CD4-positive, alpha-beta T cell treated with Interferon gamma for 1 hour (primary cell): ENCODE measurements at regions not wholly inside any gene's neighbourhood (a gene's known extent, or its start where the extent isn't known, plus 50 kb on each side); places are given as distances from the start of the nearest gene placed in this dataset.
"Not testable (repeated sequence)": the region's sequence is repeated elsewhere in the genome, so short reads cannot be mapped to it uniquely, and the experiment has no call there.

Experiments used
- DNase-seq: peaks from one replicate; pipeline ENCODE4 v3.0.0-alpha.2; 2020

DNA sequence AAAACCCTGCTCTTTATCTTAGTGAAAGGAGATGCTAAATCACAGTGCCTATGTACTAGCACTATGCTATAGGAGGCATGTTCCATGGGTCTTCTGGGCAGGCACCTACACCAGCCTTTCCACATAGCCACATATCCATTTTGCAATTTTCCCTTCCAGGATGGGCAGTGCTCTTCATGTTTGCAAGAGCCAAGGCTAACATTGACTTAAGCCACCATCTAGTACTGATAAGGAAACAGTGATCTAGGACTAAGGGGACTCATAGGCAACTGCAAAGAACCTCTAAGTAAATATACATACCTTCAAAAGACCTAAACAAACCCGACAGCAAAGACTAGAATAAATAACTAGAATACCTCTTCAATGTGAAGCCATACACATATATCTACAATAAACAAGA is 919.7 kb upstream of the GYPC start:
- DNase-seq = no peak

DNA sequence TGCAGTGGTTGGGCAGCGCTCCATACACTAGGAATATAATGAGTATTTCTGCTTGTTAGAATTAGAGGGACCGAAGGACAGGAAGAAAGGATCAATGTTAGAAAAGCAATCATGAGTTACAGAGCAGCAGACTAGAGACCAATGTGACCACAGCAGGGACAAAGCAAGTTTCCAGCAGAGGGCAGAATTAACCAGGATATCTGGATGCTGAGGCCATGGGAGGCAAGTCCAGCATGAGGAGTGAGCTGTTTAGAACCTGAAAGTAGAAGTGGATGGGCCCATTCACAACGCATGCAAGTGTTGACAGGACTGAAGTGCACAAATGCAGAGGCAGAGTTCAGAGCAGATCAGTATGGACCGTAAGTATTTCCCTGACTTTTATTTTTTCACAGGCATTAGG is 910.4 kb upstream of the GYPC start:
- DNase-seq = no peak

DNA sequence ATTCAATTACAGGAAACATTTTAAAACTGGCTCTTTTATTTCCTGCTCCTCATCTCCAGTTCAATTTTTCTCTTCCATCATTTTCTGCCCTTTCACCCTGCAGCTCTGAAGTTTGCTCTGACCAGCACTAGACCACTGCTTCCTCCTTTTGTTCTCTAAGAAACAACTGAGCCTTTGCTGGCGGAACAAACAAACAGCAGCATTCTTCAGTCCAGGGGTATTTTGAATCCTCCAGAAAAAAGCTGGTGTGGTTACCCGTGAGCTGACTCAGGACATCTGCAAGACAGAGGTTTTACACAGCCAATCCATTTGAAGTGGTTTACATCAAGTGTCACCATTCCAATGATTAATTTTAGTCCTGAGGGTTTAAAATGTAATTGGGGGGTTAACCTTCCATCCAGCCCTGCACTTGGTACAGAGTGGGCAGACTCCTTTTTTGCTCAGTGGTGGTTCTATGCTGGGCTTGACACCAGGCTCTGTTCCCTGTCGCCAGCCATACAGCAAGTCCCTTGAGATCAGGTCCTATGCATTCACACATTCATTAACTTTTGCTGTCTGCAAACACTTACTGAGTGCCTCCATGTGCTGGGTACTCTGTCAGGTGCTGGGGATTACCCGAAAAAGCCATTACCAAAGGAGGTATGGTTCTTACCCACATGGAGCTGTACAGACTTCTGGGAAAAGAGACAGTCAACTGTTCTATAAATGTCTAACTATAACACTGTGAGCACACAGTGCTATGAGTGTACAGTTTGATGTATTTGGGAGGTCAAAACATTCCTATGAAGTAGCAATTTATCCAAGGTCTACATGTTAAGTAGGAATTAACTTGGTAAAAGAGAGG is 909.4 kb upstream of the GYPC start:
- DNase-seq = no peak

DNA sequence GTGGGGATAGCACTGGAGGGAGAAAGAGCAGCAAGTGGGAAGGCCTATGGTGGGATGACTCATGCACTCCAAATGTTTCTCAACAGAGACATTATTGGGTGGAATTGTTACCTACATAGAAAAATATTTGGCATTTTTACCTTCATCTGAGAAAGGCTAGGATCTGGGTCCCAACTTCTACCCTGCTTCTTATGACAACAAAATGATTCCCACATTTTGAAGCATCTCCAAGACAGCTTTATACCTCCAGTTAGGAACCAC is 908.9 kb upstream of the GYPC start:
- no peak for DNase-seq

DNA sequence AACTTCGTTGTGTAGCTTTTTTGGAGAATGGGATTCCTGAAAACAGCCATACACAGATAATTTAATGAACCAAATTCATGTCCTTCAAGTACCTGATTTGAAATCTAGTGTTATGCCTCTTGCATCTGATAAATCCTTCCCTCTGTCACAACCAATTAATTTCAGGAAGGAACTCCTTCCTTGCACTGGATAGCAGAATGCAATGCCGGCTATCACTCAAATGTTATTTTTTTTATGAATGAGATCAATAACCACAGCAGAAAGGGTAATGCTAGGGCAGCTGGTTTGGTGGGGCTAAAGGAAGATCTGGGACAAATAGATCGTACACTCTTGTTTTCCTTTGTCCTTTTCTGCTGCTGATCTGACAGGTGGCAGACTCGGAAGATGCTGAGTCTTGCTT is 899.5 kb upstream of the GYPC start:
- no peak for DNase-seq

DNA sequence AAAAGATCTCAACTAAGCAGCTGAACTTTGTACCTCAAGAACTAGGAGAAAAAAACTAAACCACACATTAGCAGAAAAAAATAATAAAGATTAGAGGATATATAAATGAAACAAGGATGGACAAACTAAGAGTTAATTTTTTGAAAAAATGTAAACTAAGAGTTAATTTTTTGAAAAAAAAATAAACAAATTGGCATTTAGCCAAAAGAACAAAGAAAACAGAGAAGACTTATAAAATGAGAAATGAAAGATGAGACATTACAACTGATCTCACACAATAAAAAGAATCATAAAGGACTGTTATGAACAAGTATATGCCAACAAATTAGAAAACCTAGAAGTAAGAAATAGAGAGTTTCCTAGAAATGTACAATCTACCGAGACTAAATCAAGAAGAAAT is 859.2 kb upstream of the GYPC start:
- DNase-seq = no peak

DNA sequence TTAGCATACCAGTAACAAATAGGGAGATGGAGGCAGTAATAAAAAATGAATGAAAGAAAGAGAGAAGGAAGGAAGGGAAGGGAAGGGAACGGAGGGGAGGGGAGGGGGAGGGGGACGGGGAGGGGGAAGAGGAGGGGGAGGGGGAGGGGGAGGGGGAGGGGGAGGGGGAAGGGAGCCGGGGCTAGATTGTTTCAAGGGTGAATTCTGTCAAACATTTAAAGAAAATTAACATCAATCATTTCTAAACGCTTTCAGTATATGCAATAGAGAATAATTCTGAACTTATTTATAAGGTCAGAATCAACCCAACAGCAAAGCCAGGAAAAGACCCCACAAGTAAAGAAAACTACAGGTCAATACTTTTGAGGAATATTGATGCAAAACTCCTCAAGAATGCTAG is 858.8 kb upstream of the GYPC start:
- no peak for DNase-seq

DNA sequence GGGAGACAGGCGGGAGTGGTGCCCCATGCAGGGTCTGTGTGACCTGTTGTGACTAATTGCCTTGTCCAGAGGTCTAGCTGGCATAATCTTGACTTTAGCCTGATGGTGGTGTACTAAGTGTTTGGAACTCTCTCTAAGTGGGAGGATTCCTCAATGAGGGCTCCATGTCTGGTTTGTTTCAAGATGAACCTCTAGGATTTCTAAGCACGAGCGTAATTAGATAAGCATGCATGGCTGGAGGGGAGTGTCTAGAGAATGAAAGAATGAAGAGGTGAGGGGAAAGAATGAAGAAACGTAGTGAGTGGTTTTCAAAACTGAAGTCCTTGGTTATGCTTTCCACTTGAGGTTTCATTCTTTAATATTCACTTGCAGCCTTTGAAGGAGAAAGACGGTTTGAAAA is 833.2 kb upstream of the GYPC start:
- DNase-seq = no peak

DNA sequence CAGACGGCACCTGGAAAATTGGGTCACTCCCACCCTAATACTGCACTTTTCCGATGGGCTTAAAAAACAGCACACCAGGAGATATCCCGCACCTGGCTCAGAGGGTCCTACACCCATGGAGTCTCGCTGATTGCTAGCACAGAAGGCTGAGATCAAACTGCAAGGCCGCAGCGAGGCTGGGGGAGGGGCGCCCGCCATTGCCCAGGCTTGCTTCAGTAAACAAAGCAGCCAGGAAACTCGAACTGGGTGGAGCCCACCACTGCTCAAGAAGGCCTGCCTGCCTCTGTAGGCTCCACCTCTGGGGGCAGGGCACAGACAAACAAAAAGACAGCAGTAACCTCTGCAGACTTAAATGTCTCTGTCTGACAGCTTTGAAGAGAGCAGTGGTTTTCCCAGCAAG is 830.2 kb upstream of the GYPC start:
- DNase-seq = not testable (repeated sequence)

DNA sequence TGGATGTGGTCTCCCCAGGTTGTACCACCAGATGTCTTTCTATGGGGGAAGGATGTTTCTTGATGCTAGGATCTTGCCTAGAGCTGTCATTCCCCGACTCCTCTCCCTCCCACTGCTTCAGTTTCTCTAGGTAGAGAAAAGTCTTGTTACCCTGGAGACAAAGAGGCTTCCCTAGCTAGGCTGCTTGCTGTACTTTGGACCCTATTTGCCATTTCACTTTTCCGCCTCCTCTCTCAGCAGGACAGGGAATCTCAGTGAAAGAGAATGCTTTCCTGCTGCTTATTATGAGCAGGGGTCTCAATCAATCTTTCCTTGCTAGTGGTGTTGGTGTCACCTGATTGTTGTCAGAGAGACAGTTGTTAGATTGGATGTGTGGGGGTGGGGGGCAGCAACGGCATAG is 818.8 kb upstream of the GYPC start:
- DNase-seq = no peak

DNA sequence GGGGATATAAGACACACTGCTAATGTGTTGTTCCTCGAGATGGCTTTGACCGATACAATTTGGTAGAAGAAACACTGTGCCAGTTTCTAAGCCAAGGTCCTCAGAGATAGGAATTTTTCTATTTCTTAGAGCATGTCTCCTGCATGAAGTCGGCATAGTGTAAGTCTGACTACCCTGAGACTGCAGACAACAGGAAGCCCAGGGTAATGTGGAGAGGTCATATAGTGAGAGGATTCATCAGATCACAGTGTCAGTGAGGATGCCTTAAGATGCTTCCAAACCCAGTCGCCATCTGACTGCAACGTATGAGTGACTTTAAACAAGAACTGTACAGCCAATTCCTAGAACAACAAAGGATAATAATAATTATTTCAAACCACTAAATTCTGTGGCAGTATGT is 818.3 kb upstream of the GYPC start:
- no peak for DNase-seq

DNA sequence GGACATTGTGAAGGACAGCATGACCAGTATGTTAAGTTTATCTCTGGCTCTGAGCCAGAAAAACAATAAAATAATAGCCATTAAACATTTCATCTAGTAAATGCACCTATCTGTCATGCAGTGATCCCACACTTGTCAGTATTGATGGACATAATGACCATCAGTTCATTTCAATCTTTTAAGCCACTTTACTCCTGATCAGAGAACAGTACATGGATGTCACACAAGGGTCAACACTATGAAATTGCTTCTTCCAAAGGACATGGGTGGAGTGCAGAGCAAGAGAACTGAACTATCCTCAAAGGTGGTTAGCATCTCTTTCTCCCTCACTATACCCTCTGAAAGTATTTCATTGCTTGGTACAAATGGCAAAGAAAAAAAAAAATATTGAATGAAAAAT is 816.0 kb upstream of the GYPC start:
- DNase-seq = no peak

DNA sequence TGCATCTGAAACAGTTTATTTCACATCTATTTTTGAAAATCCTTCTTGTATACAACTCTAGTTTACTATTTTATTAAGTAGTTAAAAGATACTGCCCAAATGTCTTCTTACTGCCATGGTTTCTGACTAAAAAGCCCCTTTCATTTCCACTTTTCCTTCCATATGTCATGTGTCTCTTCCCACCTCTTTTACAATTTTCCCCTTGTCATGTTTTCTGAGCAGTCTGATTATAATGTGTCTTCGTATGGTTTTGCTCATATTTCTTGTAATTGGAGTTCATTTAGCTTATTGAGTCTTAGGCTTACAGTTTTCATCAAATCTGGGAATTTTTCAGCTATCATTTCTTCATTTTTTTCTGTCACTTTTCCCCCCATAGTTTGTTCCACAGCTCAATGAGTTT is 813.9 kb upstream of the GYPC start:
- no peak for DNase-seq

DNA sequence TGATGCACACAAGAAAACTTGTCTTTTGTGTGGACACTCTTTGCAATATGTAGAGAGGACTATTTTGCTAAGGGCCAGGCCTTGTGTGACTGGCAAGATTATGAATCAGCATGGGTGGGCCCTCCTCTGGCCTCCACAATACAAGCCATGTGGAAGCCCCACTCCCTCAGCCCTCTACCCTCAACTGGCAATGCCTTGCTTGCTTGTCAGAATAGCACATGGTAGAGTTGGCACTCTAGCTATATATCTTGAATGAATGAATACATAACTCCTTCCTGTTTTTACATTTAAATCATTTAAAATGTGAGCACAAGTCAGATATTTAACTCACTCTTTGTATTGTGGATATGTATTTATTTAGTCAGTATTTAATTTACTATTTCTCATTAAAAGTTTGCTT is 805.4 kb upstream of the GYPC start:
- DNase-seq = no peak

DNA sequence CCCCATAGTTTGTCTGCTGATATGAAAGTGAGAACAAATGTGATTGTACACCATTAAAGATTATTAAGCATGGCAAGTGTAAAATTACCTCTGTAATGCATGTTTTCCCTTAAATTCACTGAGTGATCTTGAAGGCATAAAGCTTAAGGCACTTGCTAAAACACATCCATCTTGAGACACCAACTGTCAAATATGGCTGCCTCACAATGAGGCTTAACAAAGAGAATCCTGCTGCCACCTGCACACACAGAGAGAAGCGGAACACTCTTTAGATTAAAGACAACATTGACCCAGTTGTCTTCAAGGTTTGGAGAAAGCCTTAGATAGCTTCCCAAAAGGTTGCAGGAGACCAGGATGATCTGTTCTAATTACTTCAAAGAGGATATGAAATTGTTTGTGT is 803.6 kb upstream of the GYPC start:
- DNase-seq = no peak

DNA sequence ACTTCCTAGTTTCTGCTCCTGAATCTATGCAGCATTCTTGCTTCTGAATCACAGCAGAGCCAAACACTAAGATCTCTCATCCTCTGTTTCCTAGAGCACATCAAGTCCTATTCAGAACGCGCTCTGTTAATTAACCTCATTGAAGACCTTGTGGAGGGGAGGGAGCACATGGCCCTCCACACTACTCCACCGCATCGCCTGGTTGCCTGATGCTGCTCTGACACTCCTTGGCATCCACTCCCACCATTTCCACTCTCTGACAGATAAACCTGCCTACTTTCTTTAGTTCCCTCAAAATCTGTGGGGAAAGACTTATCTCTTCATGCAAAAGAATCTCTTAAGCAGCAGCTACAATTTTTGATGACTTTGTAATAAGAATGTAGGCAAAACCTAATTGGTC is 802.3 kb upstream of the GYPC start:
- DNase-seq = no peak

DNA sequence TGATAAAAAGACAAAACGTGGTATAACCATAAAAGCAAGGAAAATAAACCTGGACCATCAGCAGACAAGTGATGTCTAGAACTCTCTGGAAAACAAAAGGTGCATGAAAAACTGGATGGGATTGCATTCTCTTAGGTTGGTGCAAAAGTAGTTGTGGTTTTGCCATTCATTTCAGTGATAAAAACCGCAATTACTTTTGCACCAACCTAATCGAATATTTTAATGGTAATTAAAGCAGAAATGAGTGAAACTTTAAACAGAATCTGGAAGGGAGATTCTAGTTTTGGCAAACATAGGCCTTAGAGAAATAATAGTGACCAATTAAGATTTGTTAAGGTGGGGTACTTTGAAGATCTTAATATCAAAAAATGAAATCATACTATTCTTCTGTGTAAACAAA is 800.8 kb upstream of the GYPC start:
- no peak for DNase-seq

DNA sequence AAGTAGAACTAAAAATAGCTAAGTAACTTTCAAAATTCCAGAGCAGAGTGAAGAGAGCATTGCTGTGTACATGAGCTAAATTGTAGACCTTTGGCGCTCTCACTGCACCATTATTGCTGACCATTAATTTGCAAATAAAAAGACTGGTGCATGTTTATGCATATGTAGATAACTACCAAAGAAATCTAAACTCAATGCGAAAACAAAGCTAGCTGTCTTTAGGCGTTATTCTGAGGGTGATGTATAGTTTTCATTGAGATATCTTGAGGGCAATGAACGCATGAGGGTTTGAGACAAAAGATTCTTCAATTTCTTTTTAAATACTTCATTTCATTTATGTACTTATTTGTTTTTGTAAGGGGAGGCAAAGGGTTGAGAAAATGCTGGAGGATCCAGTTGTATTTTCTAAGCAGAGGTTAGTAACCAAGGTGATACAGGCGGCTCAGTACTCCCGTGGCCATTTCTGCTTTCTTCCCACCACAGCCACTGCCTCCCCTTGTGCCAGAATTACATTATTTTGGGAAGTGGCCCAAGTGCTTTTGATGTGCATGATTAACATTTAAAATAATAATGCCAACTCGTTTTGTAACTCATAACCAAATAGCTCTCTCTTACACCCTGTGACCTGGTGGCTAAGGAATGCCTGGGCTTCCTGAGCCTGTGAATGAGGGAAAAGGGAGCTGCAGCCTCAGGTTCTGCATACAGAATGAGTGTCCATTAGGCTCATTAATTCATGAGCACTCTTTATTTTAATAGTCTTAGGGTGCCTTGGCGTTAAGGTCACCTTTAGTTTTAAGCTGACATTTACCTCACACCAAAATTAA is 797.8 kb upstream of the GYPC start:
- no peak for DNase-seq

DNA sequence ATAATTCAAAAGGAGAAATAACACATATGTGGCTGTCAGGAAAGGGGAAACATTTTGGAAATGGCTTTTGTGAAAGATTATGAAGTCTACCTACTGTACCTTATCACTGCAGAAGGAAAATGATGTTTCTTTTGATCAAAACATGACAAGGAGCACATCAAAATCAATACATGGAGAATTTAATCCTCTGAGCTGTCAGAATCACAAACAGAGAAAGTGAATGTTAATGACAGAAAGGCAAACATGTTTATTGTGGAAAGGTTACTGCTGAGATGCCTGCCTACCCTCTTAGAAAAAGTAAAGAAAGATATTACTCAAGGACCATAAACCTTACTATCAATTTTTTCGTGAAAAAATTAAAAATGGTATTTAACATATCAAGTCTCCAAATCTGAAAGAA is 794.5 kb upstream of the GYPC start:
- DNase-seq = no peak

DNA sequence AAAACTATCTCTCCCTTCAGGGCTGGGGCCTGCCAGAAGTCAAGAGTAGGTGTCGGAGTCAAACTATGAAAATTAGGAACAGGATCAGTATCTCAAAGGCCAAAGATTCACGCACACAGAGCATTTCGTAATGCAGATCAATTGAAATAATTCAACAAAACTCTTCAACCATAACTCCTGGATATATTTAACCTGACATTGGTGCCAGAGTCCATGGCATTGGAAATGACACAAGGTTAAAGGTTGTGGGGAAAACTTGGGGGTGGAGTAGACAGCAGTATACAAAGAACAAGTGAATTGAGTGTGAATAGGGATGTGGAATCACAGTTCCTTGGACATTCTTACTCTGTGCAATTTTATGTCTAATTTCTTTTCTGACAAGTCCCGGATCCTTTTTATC is 788.0 kb upstream of the GYPC start:
- DNase-seq = no peak

DNA sequence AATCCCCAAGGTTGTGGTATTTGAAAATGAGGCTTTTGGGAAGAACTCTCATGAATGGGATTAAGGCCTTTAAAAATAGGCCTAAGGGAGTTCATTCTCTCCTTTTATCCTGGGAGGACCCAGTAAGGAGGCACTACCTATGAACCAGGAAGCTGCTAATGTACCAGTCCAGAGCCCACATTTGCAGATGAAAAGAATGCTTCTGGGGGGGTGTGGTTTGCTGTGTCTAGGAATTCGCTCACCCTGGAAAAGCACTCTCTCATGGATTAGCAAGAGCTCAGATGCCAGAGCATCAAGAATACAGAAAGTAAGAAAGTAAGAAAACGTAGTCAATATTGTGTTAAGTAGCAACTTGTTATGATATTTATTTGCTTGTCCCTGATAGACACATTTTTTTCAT is 785.7 kb upstream of the GYPC start:
- DNase-seq = no peak

DNA sequence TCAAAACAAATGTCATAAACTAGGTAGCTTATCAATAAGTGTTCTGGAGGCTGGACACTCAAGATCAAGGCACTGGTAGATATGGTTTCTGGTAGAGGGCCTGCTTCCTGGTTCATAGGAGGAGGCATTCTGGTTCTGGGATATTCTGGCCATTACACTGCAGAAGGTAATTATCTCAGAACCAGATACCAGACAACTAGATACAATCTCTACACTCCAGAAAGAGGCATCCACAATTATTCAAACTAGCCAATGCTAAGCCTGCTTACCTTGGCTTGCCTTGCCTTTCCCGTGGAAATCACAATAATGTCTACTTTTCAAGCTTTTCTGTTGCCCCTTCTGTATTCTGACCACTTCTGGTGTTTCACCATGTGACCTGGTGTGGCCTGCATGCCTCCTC is 785.2 kb upstream of the GYPC start:
- DNase-seq = no peak

DNA sequence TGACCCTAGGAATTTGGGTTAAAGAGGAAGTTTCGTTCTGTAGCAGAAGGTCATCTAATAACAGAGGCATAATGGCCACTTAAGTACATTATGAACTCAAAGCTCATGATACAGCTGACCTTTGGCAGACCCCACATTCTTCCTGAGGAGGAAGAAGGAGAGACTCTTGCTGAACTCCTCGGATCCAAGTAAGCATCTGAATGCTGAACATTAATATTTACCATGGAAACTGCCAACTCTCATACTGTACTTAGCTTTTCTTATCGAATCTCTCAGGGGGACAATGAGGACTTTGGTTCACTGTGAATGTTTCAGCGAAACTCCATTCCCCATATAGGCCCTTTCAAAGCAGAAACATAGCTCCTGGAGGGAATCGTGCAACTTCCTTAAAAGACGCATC is 781.4 kb upstream of the GYPC start:
- no peak for DNase-seq

DNA sequence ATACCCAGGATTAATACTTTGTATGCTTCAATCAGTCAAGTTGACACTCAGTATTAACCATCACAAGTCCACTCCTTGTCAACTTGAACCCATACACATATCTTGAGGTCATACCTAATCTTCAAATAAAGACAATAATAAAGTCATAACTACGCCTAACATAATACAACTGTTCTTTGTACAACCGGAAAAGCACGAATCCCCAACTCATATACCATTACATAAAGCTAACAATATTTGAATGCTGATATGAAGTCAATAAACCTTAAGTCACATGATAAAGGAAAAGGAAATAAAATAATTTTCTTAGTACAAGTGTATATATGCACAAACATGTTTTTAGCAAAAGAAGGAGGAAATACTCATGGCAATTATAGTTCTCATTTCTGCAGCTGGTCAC is 770.6 kb upstream of the GYPC start:
- no peak for DNase-seq

DNA sequence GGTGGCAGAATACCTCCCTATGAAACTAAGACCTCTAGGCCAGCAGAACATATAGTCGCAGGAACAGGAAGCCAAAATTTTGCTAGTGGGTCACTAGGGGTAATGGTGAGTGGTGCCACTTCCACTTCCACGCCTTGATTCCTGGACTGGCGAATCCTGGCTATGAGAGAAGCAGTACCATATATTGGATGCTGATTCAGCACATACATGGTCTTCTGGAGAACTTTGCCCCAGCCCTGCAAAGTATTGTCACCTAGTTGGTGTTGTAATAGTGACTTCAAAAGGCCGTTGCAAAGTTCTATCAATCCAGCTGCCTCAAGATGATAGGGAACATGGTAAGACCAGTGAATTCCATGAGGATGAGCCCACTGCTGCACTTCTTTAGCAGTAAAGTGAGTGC is 769.8 kb upstream of the GYPC start:
- no peak for DNase-seq
